HCT116 (cell line): ENCODE measurements at regions not wholly inside any gene's neighbourhood (a gene's known extent, or its start where the extent isn't known, plus 50 kb on each side); places are given as distances from the start of the nearest gene placed in this dataset.

Experiments used
- ATAC-seq: fragments of 200-7000 bp; cut with Tn5 transposase; 2 replicates; pipeline ENCODE4 v1.9.1; 2020; ENCODE audit warnings: mild to moderate bottlenecking, moderate library complexity
- BruUV-seq: library from RNA; stranded (reverse); fragments of 400-500 nt; replicated peaks from 2 replicates; lab custom pipeline; 2021; lab: Mats Ljungman, UMichigan
- CTCF ChIA-PET: fragments of 300-600 bp; sonication (Branson Sonifier 250); formaldehyde crosslinking; loops from one replicate; lab custom pipeline; 2021; ENCODE audit warnings: antibody characterized with exemption; lab: Charles Lee
- POLR2A ChIA-PET: fragments of 300-600, 350-600 bp; sonication (Branson Sonifier 250); formaldehyde crosslinking; loops from one replicate; lab custom pipeline; 2021; ENCODE audit warnings: antibody characterized with exemption; lab: Charles Lee
- RAD21 ChIA-PET, 2 experiments: fragments of 300-600 bp; sonication (Branson Sonifier 250); formaldehyde crosslinking; loops; one replicate each; lab custom pipeline; 2023; ENCODE audit warnings: low total read pairs in 2 of 2; ENCODE audit not compliant: uncharacterized antibody in 2 of 2, unreplicated experiment in 2 of 2, low non-redundant PET in 1 of 2; lab: Charles Lee
- DNase-seq: peaks from one replicate; pipeline ENCODE4 v3.0.0-alpha.2; 2010; ENCODE audit warnings: low read depth, low spot score
- H2AFZ ChIP-seq: fragments of 200-600 bp; shearing (Covaris generic), sonication (generic); 2 replicates; pipeline ENCODE4 v1.6.1; 2017; ENCODE audit warnings: low read depth, mixed run types, mixed read lengths, antibody characterized with exemption, low read length; ENCODE audit not compliant: poor library complexity, severe bottlenecking
- H3K27ac ChIP-seq: 2 replicates; pipeline ENCODE4 v1.5.1; 2012; ENCODE audit warnings: low read depth, low read length
- H3K27me3 ChIP-seq: fragments of 200-600 bp; sonication (generic); 2 replicates; pipeline ENCODE4 v1.6.1; 2016; ENCODE audit warnings: mixed run types, low read length, mixed read lengths; ENCODE audit not compliant: insufficient read depth
- H3K36me3 ChIP-seq, 2 experiments: fragments of 200-500 bp in 1 of 2; fragments of 200-600 bp in 1 of 2; sonication (Bioruptor generic) in 1 of 2; sonication (generic) in 1 of 2; 2 replicates each; pipeline versions ENCODE4 v1.5.1 to v1.6.1; 2014 to 2016; ENCODE audit warnings: low read length in 2 of 2, inconsistent platforms in 1 of 2, mixed read lengths in 1 of 2, mixed run types in 1 of 2; ENCODE audit not compliant: insufficient read depth in 2 of 2, control insufficient read depth in 1 of 2
- H3K4me1 ChIP-seq, 2 experiments: fragments of 200-600 bp in 1 of 2; sonication (generic) in 1 of 2; 2 replicates each; pipeline versions ENCODE4 v1.5.1 to v1.6.1; 2012 to 2017; ENCODE audit warnings: low read length in 2 of 2, inconsistent platforms in 1 of 2, mild to moderate bottlenecking in 1 of 2, mixed read lengths in 1 of 2, mixed run types in 1 of 2, moderate library complexity in 1 of 2; ENCODE audit not compliant: insufficient read depth in 2 of 2, control insufficient read depth in 1 of 2
- H3K4me2 ChIP-seq: fragments of 200-600 bp; sonication (generic); 2 replicates; pipeline ENCODE4 v1.6.1; 2017; ENCODE audit warnings: mixed run types, low read length, mixed read lengths
- H3K4me3 ChIP-seq, 2 experiments: fragments of 200-600 bp in 1 of 2; sonication (generic) in 1 of 2; replicated peaks in 1 of 2; 2 replicates each; pipeline ENCODE4 v1.5.1; 2011 to 2016; ENCODE audit warnings: low read length in 2 of 2, control low read depth in 1 of 2, low read depth in 1 of 2, mild to moderate bottlenecking in 1 of 2, mixed read lengths in 1 of 2, mixed run types in 1 of 2
- H3K79me2 ChIP-seq: fragments of 200-600 bp; sonication (generic); 2 replicates; pipeline ENCODE4 v1.6.1; 2017; ENCODE audit warnings: mild to moderate bottlenecking, mixed run types, low read length, moderate library complexity, mixed read lengths; ENCODE audit not compliant: insufficient read depth
- H3K9ac ChIP-seq: fragments of 200-600 bp; sonication (generic); 2 replicates; pipeline ENCODE4 v1.6.1; 2016; ENCODE audit warnings: low read length, mixed read lengths
- H3K9me2 ChIP-seq: fragments of 200-600 bp; sonication (generic), shearing (Covaris generic); 2 replicates; pipeline ENCODE4 v1.6.1; 2017; ENCODE audit warnings: mixed run types, mild to moderate bottlenecking, moderate library complexity; ENCODE audit not compliant: insufficient read depth
- H3K9me3 ChIP-seq, 2 experiments: fragments of 200-500 bp in 1 of 2; fragments of 200-600 bp in 1 of 2; sonication (Bioruptor generic) in 1 of 2; sonication (generic) in 1 of 2; 2 replicates each; pipeline ENCODE4 v1.6.1; 2014 to 2017; ENCODE audit warnings: low read length in 2 of 2, mixed read lengths in 2 of 2, inconsistent platforms in 1 of 2, low read depth in 1 of 2, mild to moderate bottlenecking in 1 of 2, mixed run types in 1 of 2, moderate library complexity in 1 of 2; ENCODE audit not compliant: control insufficient read depth in 1 of 2, insufficient read depth in 1 of 2
- H4K20me1 ChIP-seq: fragments of 200-600 bp; sonication (generic), shearing (Covaris generic); 2 replicates; pipeline ENCODE4 v1.6.1; 2017; ENCODE audit warnings: mixed run types, mild to moderate bottlenecking, moderate library complexity; ENCODE audit not compliant: insufficient read depth
- CBX3 ChIP-seq: IDR thresholded peaks from 2 replicates; pipeline ENCODE4 v1.6.1; 2012; ENCODE audit warnings: low read depth
- CTCF ChIP-seq, 3 experiments: fragments of 200-600 bp in 1 of 3; sonication (generic) in 1 of 3; IDR thresholded peaks in 2 of 3; conservative IDR thresholded peaks in 1 of 3; 2 replicates each; pipeline ENCODE4 v1.5.1; 2012 to 2017; ENCODE audit warnings: low read depth in 2 of 3, low read length in 2 of 3, antibody characterized with exemption in 1 of 3, borderline replicate concordance in 1 of 3, control low read depth in 1 of 3, mild to moderate bottlenecking in 1 of 3, mixed read lengths in 1 of 3, mixed run types in 1 of 3, moderate library complexity in 1 of 3; ENCODE audit not compliant: insufficient read depth in 1 of 3
- EGR1 ChIP-seq: IDR thresholded peaks from 2 replicates; pipeline ENCODE4 v1.6.1; 2012; ENCODE audit warnings: low read depth
- EZH2 ChIP-seq: fragments of 200-600 bp; sonication (generic); IDR thresholded peaks from 2 replicates; pipeline ENCODE4 v1.6.1; 2017; ENCODE audit warnings: antibody characterized with exemption, mixed run types
- EZH2phosphoT487 ChIP-seq: fragments of 200-600 bp; IDR thresholded peaks from 2 replicates; pipeline ENCODE4 v1.6.1; 2018; ENCODE audit warnings: antibody characterized with exemption, borderline replicate concordance
- TCF7L2 ChIP-seq: IDR thresholded peaks from 2 replicates; pipeline ENCODE4 v1.7.0; 2011; ENCODE audit warnings: borderline replicate concordance, inconsistent platforms; ENCODE audit not compliant: insufficient read depth, insufficient read length; ENCODE audit errors: extremely low read depth
- intact Hi-C: fragments of 100-400 bp; cut with micrococcal nuclease; formaldehyde crosslinking; loops from 2 replicates; pipeline ENCODE4 v1.10.0; 2022
- TF ChIP-seq, protein P1 (sequence below): IDR thresholded peaks from 2 replicates; pipeline ENCODE4 v1.6.1; 2011; ENCODE audit warnings: mild to moderate bottlenecking, low read length, moderate library complexity; ENCODE audit not compliant: insufficient replicate concordance; ENCODE audit errors: extremely low read depth
- TF ChIP-seq, protein P2 (sequence below): IDR thresholded peaks from 2 replicates; pipeline ENCODE4 v1.6.1; 2012

GRCh38 chr2:221195829-221196228, 376.3 kb downstream of the EPHA4 start:
- RAD21 ChIA-PET: no interaction called here
- TF ChIP-seq, protein P1, sequence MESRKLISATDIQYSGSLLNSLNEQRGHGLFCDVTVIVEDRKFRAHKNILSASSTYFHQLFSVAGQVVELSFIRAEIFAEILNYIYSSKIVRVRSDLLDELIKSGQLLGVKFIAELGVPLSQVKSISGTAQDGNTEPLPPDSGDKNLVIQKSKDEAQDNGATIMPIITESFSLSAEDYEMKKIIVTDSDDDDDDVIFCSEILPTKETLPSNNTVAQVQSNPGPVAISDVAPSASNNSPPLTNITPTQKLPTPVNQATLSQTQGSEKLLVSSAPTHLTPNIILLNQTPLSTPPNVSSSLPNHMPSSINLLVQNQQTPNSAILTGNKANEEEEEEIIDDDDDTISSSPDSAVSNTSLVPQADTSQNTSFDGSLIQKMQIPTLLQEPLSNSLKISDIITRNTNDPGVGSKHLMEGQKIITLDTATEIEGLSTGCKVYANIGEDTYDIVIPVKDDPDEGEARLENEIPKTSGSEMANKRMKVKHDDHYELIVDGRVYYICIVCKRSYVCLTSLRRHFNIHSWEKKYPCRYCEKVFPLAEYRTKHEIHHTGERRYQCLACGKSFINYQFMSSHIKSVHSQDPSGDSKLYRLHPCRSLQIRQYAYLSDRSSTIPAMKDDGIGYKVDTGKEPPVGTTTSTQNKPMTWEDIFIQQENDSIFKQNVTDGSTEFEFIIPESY: no peak
- no peak for TF ChIP-seq EZH2phosphoT487
- TF ChIP-seq EZH2: no peak
- TF ChIP-seq TCF7L2: no peak
- no peak for TF ChIP-seq EGR1
- TF ChIP-seq CTCF (IDR thresholded peaks at IDR 0.05 in 2 of 3, conservative IDR thresholded peaks at IDR 0.05 in 1 of 3; ENCODE audit: borderline replicate concordance in 1 of 3, insufficient read depth in 1 of 3, low read depth in 2 of 3, low read length in 2 of 3): no peak
- TF ChIP-seq, protein P2, sequence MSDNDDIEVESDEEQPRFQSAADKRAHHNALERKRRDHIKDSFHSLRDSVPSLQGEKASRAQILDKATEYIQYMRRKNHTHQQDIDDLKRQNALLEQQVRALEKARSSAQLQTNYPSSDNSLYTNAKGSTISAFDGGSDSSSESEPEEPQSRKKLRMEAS: no peak
- no peak for TF ChIP-seq CBX3

More at GRCh38 chr2:221195829-221196228, 376.3 kb downstream of the EPHA4 start:
- Histone ChIP-seq H3K79me2 (no peaks in the 10 kb centered on the region), H3K4me1 (no peaks in the 10 kb centered on the region), H3K27ac (no peak overlapping the region), H3K4me2 (no peak overlapping the region), H2AFZ (no peak overlapping the region), H3K36me3 (no peaks in the 10 kb centered on the region), H4K20me1 (no peaks in the 10 kb centered on the region), H3K9me3 (no peaks in the 10 kb centered on the region), H3K4me3 (no peak overlapping the region), H3K9ac (no peak overlapping the region), H3K9me2 (no peaks in the 10 kb centered on the region), H3K27me3 (peaks cover 22% of the 10 kb centered on the region)
- ATAC-seq (no peak), DNase-seq (no peak)
- CTCF ChIA-PET: no interaction called here
- intact Hi-C loops: no loop called here
- BruUV-seq: no TSS peak
- POLR2A ChIA-PET: no interaction called here
